ENCODE measurements at regions not wholly inside any gene's neighbourhood (a gene's known extent, or its start where the extent isn't known, plus 50 kb on each side); places are given as distances from the start of the nearest gene placed in this dataset.

- no peak for TF ChIP-seq CTCF (conservative IDR thresholded peaks at IDR 0.05; ENCODE audit: low read depth, low read length)
- no peak for DNase-seq (ENCODE audit: low read depth)
- no peak overlapping the region for H3K4me3 ChIP-seq (ENCODE audit: low read depth, low read length)
Observed at GRCh38 chr1:79745929-79746328, 739.4 kb upstream of the ADGRL4 start.

DNA sequence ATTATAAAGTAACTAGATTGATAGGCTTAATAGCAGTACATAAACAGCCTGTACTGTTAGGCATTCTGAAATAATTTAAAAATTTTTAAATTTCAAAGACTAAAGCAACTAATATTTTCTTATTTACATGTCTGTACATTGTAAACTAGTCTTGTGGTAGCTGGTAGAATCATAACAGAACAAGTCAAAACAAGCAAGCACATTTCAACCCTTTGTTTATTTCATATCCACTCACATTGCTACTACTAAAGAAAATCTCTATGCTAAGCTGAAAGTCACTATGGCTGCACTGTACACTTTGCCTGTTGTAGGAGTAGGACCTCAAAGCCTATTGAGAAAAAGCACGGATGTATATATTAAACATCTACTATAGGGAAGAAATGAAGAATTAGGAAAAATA is 738.2 kb upstream of the ADGRL4 start:
- TF ChIP-seq CTCF (conservative IDR thresholded peaks at IDR 0.05; ENCODE audit: low read depth, low read length): no peak
- no peak overlapping the region for H3K4me3 ChIP-seq (ENCODE audit: low read depth, low read length)
- DNase-seq (ENCODE audit: low read depth): no peak

- H3K4me3 ChIP-seq (ENCODE audit: low read depth, low read length): no peak overlapping the region
- TF ChIP-seq CTCF (conservative IDR thresholded peaks at IDR 0.05; ENCODE audit: low read depth, low read length): no peak
- no peak for DNase-seq (ENCODE audit: low read depth)
Observed at GRCh38 chr1:79741720-79742421, 735.3 kb upstream of the ADGRL4 start.

DNA sequence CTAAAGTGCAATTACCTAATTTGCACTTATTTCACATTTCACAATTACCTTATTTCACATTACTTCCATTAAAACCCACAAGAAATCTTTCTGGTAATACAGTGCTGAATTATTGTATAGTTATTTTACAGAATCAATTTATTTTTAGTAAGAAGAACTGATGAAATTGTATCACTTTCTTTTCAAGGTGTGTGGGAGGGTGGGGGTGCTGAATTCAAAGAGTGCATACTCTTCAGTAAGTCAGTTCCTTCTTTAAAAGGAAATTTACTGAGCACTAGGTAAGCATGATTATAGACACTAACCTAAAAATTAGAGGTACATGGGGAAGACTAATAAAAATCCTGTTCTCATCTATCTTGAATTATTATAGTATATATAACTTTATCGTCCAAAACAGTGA is 731.6 kb upstream of the ADGRL4 start:
- DNase-seq (ENCODE audit: low read depth): no peak
- TF ChIP-seq CTCF (conservative IDR thresholded peaks at IDR 0.05; ENCODE audit: low read depth, low read length): no peak
- H3K4me3 ChIP-seq (ENCODE audit: low read depth, low read length): no peak overlapping the region

DNA sequence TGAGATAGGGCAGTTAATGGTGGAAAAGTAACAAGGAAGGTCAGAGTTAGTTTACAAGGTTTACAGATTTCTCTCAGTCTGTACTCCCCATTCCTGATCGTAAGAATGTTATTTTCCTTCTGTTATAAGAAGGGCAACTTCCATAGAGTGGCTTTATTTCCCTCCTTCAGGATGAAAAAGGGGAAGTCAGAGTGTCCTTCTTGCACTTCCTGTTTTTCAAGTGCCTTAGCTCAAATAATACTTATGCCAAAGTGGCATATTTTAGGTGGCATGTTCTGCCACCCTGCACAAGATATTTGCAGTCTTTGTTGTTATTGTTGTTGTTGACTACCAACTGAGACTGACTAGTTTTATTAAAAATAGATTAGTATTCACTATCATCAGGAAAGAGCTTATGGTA is 730.7 kb upstream of the ADGRL4 start:
- no peak for DNase-seq (ENCODE audit: low read depth)
- TF ChIP-seq CTCF (conservative IDR thresholded peaks at IDR 0.05; ENCODE audit: low read depth, low read length): no peak
- no peak overlapping the region for H3K4me3 ChIP-seq (ENCODE audit: low read depth, low read length)

DNA sequence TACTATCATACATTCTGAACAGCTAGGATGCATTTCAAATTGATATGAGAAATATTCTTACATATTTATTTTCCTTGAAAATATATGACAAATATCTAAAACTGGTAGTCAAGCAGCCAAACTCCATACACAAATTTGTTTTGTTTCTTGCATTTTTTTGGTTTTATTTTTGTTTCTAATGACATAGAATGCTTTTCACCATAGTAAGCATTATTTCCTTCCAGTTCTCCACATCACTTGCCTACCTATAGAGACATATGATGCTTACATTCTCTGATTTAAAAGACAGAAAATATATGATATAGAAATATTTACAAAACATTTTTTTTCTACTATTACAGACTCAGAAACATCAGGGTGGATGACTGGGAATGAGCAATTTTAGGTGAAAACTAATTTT is 726.4 kb upstream of the ADGRL4 start:
- TF ChIP-seq CTCF (conservative IDR thresholded peaks at IDR 0.05; ENCODE audit: low read depth, low read length): no peak
- no peak for DNase-seq (ENCODE audit: low read depth)
- no peak overlapping the region for H3K4me3 ChIP-seq (ENCODE audit: low read depth, low read length)

DNA sequence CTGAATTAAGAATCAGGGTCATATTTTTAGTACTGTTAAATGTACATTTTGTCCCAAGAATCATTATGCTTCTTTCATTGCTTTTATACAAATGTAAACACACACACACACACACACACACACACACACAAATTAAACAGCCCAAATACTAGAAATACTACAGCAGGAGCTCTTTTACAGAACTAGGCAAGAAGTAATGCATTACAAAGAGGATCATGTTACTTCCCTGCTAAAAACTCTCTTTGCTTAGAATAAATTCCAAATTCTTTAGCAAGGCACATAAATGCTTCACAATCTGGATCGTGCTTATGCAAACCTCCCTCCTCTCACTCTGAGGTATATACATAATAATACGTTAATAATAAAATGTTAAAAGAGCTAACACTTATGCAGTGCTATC is 720.4 kb upstream of the ADGRL4 start:
- no peak overlapping the region for H3K4me3 ChIP-seq (ENCODE audit: low read depth, low read length)
- no peak for DNase-seq (ENCODE audit: low read depth)
- TF ChIP-seq CTCF (conservative IDR thresholded peaks at IDR 0.05; ENCODE audit: low read depth, low read length): no peak

Data from epithelial cell of proximal tubule (primary cell).